K562 (cell line): ENCODE measurements at regions not wholly inside any gene's neighbourhood (a gene's known extent, or its start where the extent isn't known, plus 50 kb on each side); places are given as distances from the start of the nearest gene placed in this dataset.

Source experiments
- ATAC-seq: fragments of 200-7000 bp; cut with Tn5 transposase; 3 replicates; pipeline ENCODE4 v1.9.1; 2020; ENCODE audit warnings: moderate library complexity
- BruUV-seq: library from RNA; stranded (reverse); fragments of 400-500 nt; replicated peaks from 2 replicates; lab custom pipeline; 2021; lab: Mats Ljungman, UMichigan
- CTCF ChIA-PET: fragments of 300-600 bp; formaldehyde crosslinking; extraction: SDS; loops from one replicate; lab custom pipeline; 2021; ENCODE audit warnings: low intra/inter-chr PET ratio; lab: Yijun Ruan, JAX
- POLR2A ChIA-PET: fragments of 300-600, 350-650 bp; sonication (Branson Sonifier 250); formaldehyde crosslinking; extraction: SDS; loops from one replicate; lab custom pipeline; 2021; ENCODE audit warnings: antibody characterized with exemption, inconsistent platforms; lab: Yijun Ruan, JAX
- DNase-seq, 4 experiments: peaks; one replicate each; pipeline versions ENCODE4 v3.0.0 to v3.0.0-alpha.2; 2011 to 2018; ENCODE audit warnings: low spot score in 3 of 4, mixed read lengths in 3 of 4; ENCODE audit errors: extremely low read depth in 1 of 4
- FAIRE-seq: peaks from 2 replicates; lab custom pipeline; 2011; peaks lifted over from hg19 to GRCh38; lab: Jason Lieb, UNC
- H2AFZ ChIP-seq: 2 replicates; pipeline ENCODE4 v1.6.0; 2011; ENCODE audit warnings: low read depth, low read length, control low read depth, inconsistent platforms
- H3K27ac ChIP-seq: fragments of 200-600 bp; 3 replicates; pipeline ENCODE4 v1.8.0; 2011; ENCODE audit warnings: low read depth, mild to moderate bottlenecking, control low read depth, inconsistent platforms, low read length, moderate library complexity, mixed read lengths; ENCODE audit errors: extremely low read depth
- H3K27me3 ChIP-seq, 2 experiments: fragments of 300-600 bp in 1 of 2; 2 replicates in 1 of 2; 3 replicates in 1 of 2; pipeline versions ENCODE4 v1.6.0 to v1.8.0; 2011; ENCODE audit warnings: inconsistent platforms in 2 of 2, low read length in 2 of 2, mild to moderate bottlenecking in 1 of 2, mixed read lengths in 1 of 2, moderate library complexity in 1 of 2; ENCODE audit not compliant: control insufficient read depth in 2 of 2, insufficient read depth in 2 of 2
- H3K36me3 ChIP-seq: fragments of 300-600 bp; 3 replicates; pipeline ENCODE4 v1.8.0; 2011; ENCODE audit warnings: mild to moderate bottlenecking, low read length, inconsistent platforms; ENCODE audit not compliant: control insufficient read depth, insufficient read depth
- H3K4me1 ChIP-seq, 2 experiments: fragments of 200-600 bp in 1 of 2; replicated peaks in 1 of 2; 2 replicates in 1 of 2; 3 replicates in 1 of 2; pipeline versions ENCODE4 v1.5.1 to v1.8.0; 2011; ENCODE audit warnings: inconsistent platforms in 2 of 2, low read length in 2 of 2, mild to moderate bottlenecking in 1 of 2, mixed read lengths in 1 of 2, moderate library complexity in 1 of 2; ENCODE audit not compliant: control insufficient read depth in 2 of 2, insufficient read depth in 2 of 2
- H3K4me2 ChIP-seq: 2 replicates; pipeline ENCODE4 v1.6.1; 2011; ENCODE audit warnings: low read length, control low read depth, inconsistent platforms, mixed read lengths; ENCODE audit not compliant: insufficient read depth
- H3K4me3 ChIP-seq: fragments of 200-600 bp; sonication (generic), shearing (Covaris generic); 2 replicates; pipeline ENCODE4 v1.5.1; 2016; ENCODE audit warnings: control low read depth, inconsistent platforms
- H3K79me2 ChIP-seq: fragments of 200-600 bp; 3 replicates; pipeline ENCODE4 v1.8.0; 2011; ENCODE audit warnings: low read length, inconsistent platforms; ENCODE audit not compliant: control insufficient read depth, insufficient read depth
- H3K9ac ChIP-seq, 2 experiments: 2 replicates each; pipeline versions ENCODE4 v1.6.0 to v1.6.1; 2011; ENCODE audit warnings: low read depth in 2 of 2, low read length in 2 of 2, control low read depth in 1 of 2, inconsistent platforms in 1 of 2, mild to moderate bottlenecking in 1 of 2, mixed read lengths in 1 of 2; ENCODE audit not compliant: insufficient read depth in 1 of 2
- H3K9me1 ChIP-seq: one replicate; pipeline ENCODE4 v1.6.0; 2011; ENCODE audit warnings: inconsistent platforms, mild to moderate bottlenecking, low read length, moderate library complexity; ENCODE audit not compliant: control insufficient read depth, insufficient read depth
- H3K9me3 ChIP-seq: replicated peaks from 2 replicates; pipeline ENCODE4 v1.5.1; 2011; ENCODE audit warnings: low read depth, low read length, inconsistent platforms; ENCODE audit not compliant: control insufficient read depth, insufficient read depth
- H4K20me1 ChIP-seq: replicated peaks from 2 replicates; pipeline ENCODE4 v1.6.1; 2011; ENCODE audit warnings: low read length, inconsistent platforms, mixed read lengths; ENCODE audit not compliant: control insufficient read depth, insufficient read depth
- FOS ChIP-seq: IDR thresholded peaks from 3 replicates; pipeline ENCODE4 v1.6.1; 2011; ENCODE audit not compliant: insufficient read length; ENCODE audit errors: extremely low read depth
- NFE2 ChIP-seq: IDR thresholded peaks from 2 replicates; pipeline ENCODE4 v1.6.1; 2014; ENCODE audit warnings: antibody characterized with exemption, low read depth
- ZBTB7A ChIP-seq: IDR thresholded peaks from 2 replicates; pipeline ENCODE4 v1.6.1; 2011; ENCODE audit warnings: low read depth, mild to moderate bottlenecking, low read length, moderate library complexity, borderline replicate concordance; ENCODE audit not compliant: control insufficient read depth
- ZNF140 ChIP-seq: fragments of 250-450 bp; sonication (Bioruptor Pico); IDR thresholded peaks from 2 replicates; pipeline ENCODE4 v1.8.0; 2021; ENCODE audit warnings: moderate library complexity, mild to moderate bottlenecking, inconsistent platforms
- ZNF184 ChIP-seq: sonication (generic); formaldehyde crosslinking; IDR thresholded peaks from 2 replicates; pipeline ENCODE4 v1.5.0; 2020; ENCODE audit warnings: missing genetic modification reagents
- WGBS: fragments of 100-300 bp; shearing (Covaris generic); methylation state at CpG from one replicate; pipeline ENCODE4 v1.1.6; 2016; ENCODE audit warnings: low coverage, mixed read lengths; ENCODE audit not compliant: insufficient coverage; ENCODE audit errors: missing lambda C conversion rate; 5-methylcytosine and 5-hydroxymethylcytosine counted together
- in situ Hi-C: fragments of 300-500 bp; cut with MboI; formaldehyde crosslinking; loops from 4 replicates; pipeline ENCODE4 v1.15.0; 2018; ENCODE audit warnings: inconsistent platforms, mixed read lengths
- intact Hi-C: fragments of 100-400 bp; cut with micrococcal nuclease; formaldehyde crosslinking; loops from 2 replicates; pipeline ENCODE4 v1.14.2; 2022
- TF ChIP-seq, protein P1 (sequence below): IDR thresholded peaks from 2 replicates; pipeline ENCODE4 v1.6.1; 2012; ENCODE audit warnings: low read depth, low read length, improper control_type of control experiment, borderline replicate concordance
- TF ChIP-seq, protein P2 (sequence below): sonication (generic); formaldehyde crosslinking; IDR thresholded peaks from 2 replicates; pipeline ENCODE4 v1.9.0; 2022; ENCODE audit warnings: mild to moderate bottlenecking, missing genetic modification reagents
- TF ChIP-seq, protein P3 (sequence below): fragments of 200-800 bp; sonication (Bioruptor generic); IDR thresholded peaks from 2 replicates; pipeline ENCODE4 v1.6.1; 2017; ENCODE audit warnings: missing genetic modification characterization, missing compliant biosample characterization

DNA sequence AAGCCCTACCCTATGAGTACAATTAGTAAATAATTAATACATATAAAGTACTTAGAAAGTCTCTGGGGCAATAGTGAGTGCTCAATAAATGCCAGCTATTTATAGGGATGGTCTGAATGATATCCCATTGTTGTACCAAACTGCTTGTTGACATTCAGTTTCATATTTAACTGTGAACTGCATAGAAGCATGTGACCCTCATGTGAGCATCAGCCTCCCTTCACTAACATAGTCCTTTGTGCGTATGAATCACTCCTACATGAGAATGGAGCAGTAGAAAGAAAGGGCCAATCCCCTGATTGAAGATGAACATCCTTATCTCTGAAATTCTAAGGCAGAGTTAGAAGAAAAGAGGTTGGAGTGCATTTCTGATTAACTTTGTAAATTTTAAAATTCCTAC lies 68.7 kb upstream of the ATP10A start:
- intact Hi-C loops, result loop anchor here (10.0 kb wide), 1 partner anchor 237 kb away; no protein-coding TSS in a partner anchor
- Histone ChIP-seq H3K9me3 (no peaks in the 10 kb centered on the region), H3K27me3 (peaks cover 0 to 10% of the 10 kb centered on the region in 2 experiments; a peak in 3 of 5 replicates)
- TF ChIP-seq FOS (no peak), ZNF184 (CRISPR knock-in tag) (no peak)
- TF ChIP-seq, all 486 proteins: peak for 0
- no peaks in the 10 kb centered on the region for H4K20me1 ChIP-seq
- H2AFZ ChIP-seq, result no peak overlapping the region
- in situ Hi-C loops, result no loop called here
- no peak overlapping the region for H3K9ac ChIP-seq
- H3K27ac ChIP-seq, result no peak overlapping the region
- CTCF ChIA-PET, result no interaction called here
- no peak for FAIRE-seq
- H3K9me1 ChIP-seq, result no peaks in the 10 kb centered on the region
- no peak overlapping the region for H3K4me3 ChIP-seq
- no peak for ATAC-seq
- WGBS, result 0% methylated on average over 1 of the region's 1 CpG
- H3K79me2 ChIP-seq, result no peaks in the 10 kb centered on the region
- H3K4me2 ChIP-seq, result no peak overlapping the region
- no peaks in the 10 kb centered on the region for H3K36me3 ChIP-seq
- H3K4me1 ChIP-seq, result no peaks in the 10 kb centered on the region
- DNase-seq, result no peak
- POLR2A ChIA-PET, result interaction anchor here (0.7 kb wide), 1 partner anchor 83 kb away, joined by 3 read pairs; no protein-coding TSS in a partner anchor
- BruUV-seq, result no TSS peak

DNA sequence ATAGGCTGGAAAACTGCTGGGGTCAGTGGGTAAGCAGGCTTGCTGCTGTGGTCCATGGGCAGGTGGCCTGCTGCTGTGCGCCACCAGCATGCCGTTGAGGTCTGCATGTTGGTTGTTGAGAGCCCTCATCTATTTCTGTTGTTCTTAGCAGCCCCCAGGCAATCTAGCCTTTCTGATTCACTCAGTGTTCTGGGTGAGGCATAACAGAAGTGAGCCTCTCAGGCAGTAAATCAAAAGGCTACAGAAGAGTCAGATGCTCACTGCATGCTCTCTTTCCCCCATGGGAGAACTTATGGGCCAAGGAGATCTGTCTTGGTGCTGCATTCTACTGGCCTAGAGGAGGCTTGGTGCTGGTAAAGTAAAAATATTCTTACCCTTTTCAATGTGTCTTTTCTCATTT lies 67.8 kb upstream of the ATP10A start:
- no peak overlapping the region for H3K9ac ChIP-seq
- ChIA-PET POLR2A (no interaction called here), CTCF (no interaction called here)
- ATAC-seq, result no peak
- TF ChIP-seq NFE2, result no peak
- TF ChIP-seq ZNF140, result no peak
- TF ChIP-seq, protein P1, sequence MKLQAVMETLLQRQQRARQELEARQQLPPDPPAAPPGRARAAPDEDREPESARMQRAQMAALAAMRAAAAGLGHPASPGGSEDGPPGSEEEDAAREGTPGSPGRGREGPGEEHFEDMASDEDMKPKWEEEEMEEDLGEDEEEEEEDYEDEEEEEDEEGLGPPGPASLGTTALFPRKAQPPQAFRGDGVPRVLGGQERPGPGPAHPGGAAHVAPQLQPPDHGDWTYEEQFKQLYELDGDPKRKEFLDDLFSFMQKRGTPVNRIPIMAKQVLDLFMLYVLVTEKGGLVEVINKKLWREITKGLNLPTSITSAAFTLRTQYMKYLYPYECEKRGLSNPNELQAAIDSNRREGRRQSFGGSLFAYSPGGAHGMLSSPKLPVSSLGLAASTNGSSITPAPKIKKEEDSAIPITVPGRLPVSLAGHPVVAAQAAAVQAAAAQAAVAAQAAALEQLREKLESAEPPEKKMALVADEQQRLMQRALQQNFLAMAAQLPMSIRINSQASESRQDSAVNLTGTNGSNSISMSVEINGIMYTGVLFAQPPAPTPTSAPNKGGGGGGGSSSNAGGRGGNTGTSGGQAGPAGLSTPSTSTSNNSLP, result no peak
- no peak for TF ChIP-seq ZBTB7A
- TF ChIP-seq, protein P2, sequence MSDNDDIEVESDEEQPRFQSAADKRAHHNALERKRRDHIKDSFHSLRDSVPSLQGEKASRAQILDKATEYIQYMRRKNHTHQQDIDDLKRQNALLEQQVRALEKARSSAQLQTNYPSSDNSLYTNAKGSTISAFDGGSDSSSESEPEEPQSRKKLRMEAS (CRISPR knock-in tag), result no peak
- TF ChIP-seq, protein P3, sequence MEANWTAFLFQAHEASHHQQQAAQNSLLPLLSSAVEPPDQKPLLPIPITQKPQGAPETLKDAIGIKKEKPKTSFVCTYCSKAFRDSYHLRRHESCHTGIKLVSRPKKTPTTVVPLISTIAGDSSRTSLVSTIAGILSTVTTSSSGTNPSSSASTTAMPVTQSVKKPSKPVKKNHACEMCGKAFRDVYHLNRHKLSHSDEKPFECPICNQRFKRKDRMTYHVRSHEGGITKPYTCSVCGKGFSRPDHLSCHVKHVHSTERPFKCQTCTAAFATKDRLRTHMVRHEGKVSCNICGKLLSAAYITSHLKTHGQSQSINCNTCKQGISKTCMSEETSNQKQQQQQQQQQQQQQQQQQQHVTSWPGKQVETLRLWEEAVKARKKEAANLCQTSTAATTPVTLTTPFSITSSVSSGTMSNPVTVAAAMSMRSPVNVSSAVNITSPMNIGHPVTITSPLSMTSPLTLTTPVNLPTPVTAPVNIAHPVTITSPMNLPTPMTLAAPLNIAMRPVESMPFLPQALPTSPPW (CRISPR knock-in tag), result no peak
- no peak for FAIRE-seq
- H3K27ac ChIP-seq, result no peak overlapping the region
- H3K79me2 ChIP-seq, result no peaks in the 10 kb centered on the region
- peaks cover 0 to 10% of the 10 kb centered on the region in 2 experiments; a peak in 3 of 5 replicates for H3K27me3 ChIP-seq
- WGBS, result 0% methylated on average over 2 of the region's 2 CpGs
- intact Hi-C loops, result loop anchor here (10.0 kb wide), 1 partner anchor 236 kb away; no protein-coding TSS in a partner anchor
- DNase-seq, result no peak
- no peak overlapping the region for H3K4me3 ChIP-seq
- in situ Hi-C loops, result no loop called here
- no peaks in the 10 kb centered on the region for H3K9me3 ChIP-seq
- no peaks in the 10 kb centered on the region for H3K36me3 ChIP-seq
- no peak overlapping the region for H2AFZ ChIP-seq
- H3K4me1 ChIP-seq, result no peaks in the 10 kb centered on the region
- H3K9me1 ChIP-seq, result no peaks in the 10 kb centered on the region
- H4K20me1 ChIP-seq, result no peaks in the 10 kb centered on the region
- no peak overlapping the region for H3K4me2 ChIP-seq
- no TSS peak for BruUV-seq
